HepG2 (cell line): ENCODE measurements at regions not wholly inside any gene's neighbourhood (a gene's known extent, or its start where the extent isn't known, plus 50 kb on each side); places are given as distances from the start of the nearest gene placed in this dataset.

Experiments
- ATAC-seq: fragments of 200-7000 bp; cut with Tn5 transposase; 3 replicates; pipeline ENCODE4 v1.9.1; 2020; ENCODE audit warnings: mild to moderate bottlenecking, moderate library complexity
- BruUV-seq: library from RNA; stranded (reverse); fragments of 400-500 nt; replicated peaks from 2 replicates; lab custom pipeline; 2021; lab: Mats Ljungman, UMichigan
- CTCF ChIA-PET: fragments of 300-600 bp; formaldehyde crosslinking; extraction: SDS; loops from one replicate; lab custom pipeline; 2021; ENCODE audit warnings: low total read pairs, inconsistent platforms, low intra/inter-chr PET ratio; lab: Yijun Ruan, JAX
- POLR2A ChIA-PET: fragments of 350-600 bp; sonication (Branson Sonifier 250); formaldehyde crosslinking; loops from one replicate; lab custom pipeline; 2020; ENCODE audit warnings: antibody characterized with exemption, inconsistent platforms; lab: Yijun Ruan, JAX
- DNase-seq: peaks from one replicate; pipeline ENCODE4 v3.0.0-alpha.2; 2015; ENCODE audit warnings: low spot score
- FAIRE-seq: peaks from 3 replicates; lab custom pipeline; 2011; peaks lifted over from hg19 to GRCh38; lab: Jason Lieb, UNC
- H2AFZ ChIP-seq: one replicate; pipeline ENCODE4 v1.6.1; 2011; ENCODE audit warnings: low read length, inconsistent platforms
- H3K27ac ChIP-seq: fragments of 300-600 bp; 3 replicates; pipeline ENCODE4 v1.8.0; 2011; ENCODE audit warnings: mixed run types, mild to moderate bottlenecking, mixed read lengths, low read length, inconsistent platforms; ENCODE audit not compliant: insufficient read depth; ENCODE audit errors: extremely low read length
- H3K27me3 ChIP-seq, 2 experiments: fragments of 200-600 bp in 1 of 2; 2 replicates in 1 of 2; 3 replicates in 1 of 2; pipeline versions ENCODE4 v1.6.0 to v1.8.0; 2011; ENCODE audit warnings: low read length in 2 of 2, mild to moderate bottlenecking in 2 of 2, moderate library complexity in 2 of 2, inconsistent platforms in 1 of 2; ENCODE audit not compliant: insufficient read depth in 2 of 2, control insufficient read depth in 1 of 2
- H3K36me3 ChIP-seq, 2 experiments: fragments of 200-600 bp in 1 of 2; replicated peaks in 1 of 2; 2 replicates in 1 of 2; 3 replicates in 1 of 2; pipeline versions ENCODE4 v1.5.1 to v1.8.0; 2011; ENCODE audit warnings: low read length in 2 of 2, inconsistent platforms in 1 of 2; ENCODE audit not compliant: insufficient read depth in 2 of 2, control insufficient read depth in 1 of 2
- H3K4me1 ChIP-seq: 2 replicates; pipeline ENCODE4 v1.5.1; 2012; ENCODE audit warnings: low read length, inconsistent platforms; ENCODE audit not compliant: insufficient read depth
- H3K4me2 ChIP-seq: 2 replicates; pipeline ENCODE4 v1.6.0; 2011; ENCODE audit warnings: low read depth, low read length, inconsistent platforms
- H3K4me3 ChIP-seq, 3 experiments: fragments of 200-600 bp in 1 of 3; sonication (generic), shearing (Covaris generic) in 1 of 3; replicated peaks in 1 of 3; 2 replicates each; pipeline ENCODE4 v1.5.1; 2011 to 2016; ENCODE audit warnings: low read length in 3 of 3, inconsistent platforms in 2 of 3, low read depth in 2 of 3, mild to moderate bottlenecking in 2 of 3, control low read depth in 1 of 3, mixed read lengths in 1 of 3; ENCODE audit not compliant: insufficient read depth in 1 of 3
- H3K79me2 ChIP-seq: one replicate; pipeline ENCODE4 v1.6.1; 2011; ENCODE audit warnings: low read length, inconsistent platforms; ENCODE audit not compliant: insufficient read depth
- H3K9ac ChIP-seq: 2 replicates; pipeline ENCODE4 v1.6.0; 2011; ENCODE audit warnings: mild to moderate bottlenecking, low read depth, low read length, inconsistent platforms; ENCODE audit not compliant: insufficient read depth
- H3K9me3 ChIP-seq: 2 replicates; pipeline ENCODE4 v1.5.1; 2012; ENCODE audit warnings: mild to moderate bottlenecking, low read length
- H4K20me1 ChIP-seq: 2 replicates; pipeline ENCODE4 v1.6.0; 2011; ENCODE audit warnings: inconsistent platforms, mild to moderate bottlenecking, low read length, moderate library complexity; ENCODE audit not compliant: insufficient read depth
- ATF6 ChIP-seq: sonication (generic); formaldehyde crosslinking; conservative IDR thresholded peaks from 2 replicates; pipeline ENCODE4 v1.4.0; 2020; ENCODE audit warnings: missing genetic modification reagents
- ELF3 ChIP-seq: IDR thresholded peaks from 2 replicates; pipeline ENCODE4 v1.6.1; 2016; ENCODE audit warnings: missing genetic modification reagents, missing compliant biosample characterization
- KAT8 ChIP-seq: IDR thresholded peaks from 2 replicates; pipeline ENCODE4 v1.6.1; 2016; ENCODE audit warnings: missing genetic modification reagents, missing compliant biosample characterization
- KLF15 ChIP-seq: sonication (generic); formaldehyde crosslinking; IDR thresholded peaks from 2 replicates; pipeline ENCODE4 v1.8.1; 2023; ENCODE audit warnings: borderline replicate concordance, mild to moderate bottlenecking, inconsistent platforms, missing genetic modification reagents, mixed read lengths
- MNT ChIP-seq: fragments of 450-650 bp; IDR thresholded peaks from 2 replicates; pipeline ENCODE4 v1.6.1; 2016
- MXD4 ChIP-seq: IDR thresholded peaks from 2 replicates; pipeline ENCODE4 v1.6.1; 2016; ENCODE audit warnings: mild to moderate bottlenecking, missing biosample characterization, missing genetic modification reagents
- MZF1 ChIP-seq: sonication (generic); formaldehyde crosslinking; IDR thresholded peaks from 2 replicates; pipeline ENCODE4 v1.8.1; 2023; ENCODE audit warnings: mild to moderate bottlenecking, missing genetic modification reagents, borderline replicate concordance
- RBAK ChIP-seq: sonication (generic); formaldehyde crosslinking; IDR thresholded peaks from 2 replicates; pipeline ENCODE4 v1.5.1; 2020; ENCODE audit warnings: mild to moderate bottlenecking, missing genetic modification reagents
- STAT6 ChIP-seq: sonication (generic); formaldehyde crosslinking; IDR thresholded peaks from 2 replicates; pipeline ENCODE4 v1.4.0; 2020; ENCODE audit warnings: missing genetic modification reagents, mild to moderate bottlenecking, borderline replicate concordance
- ZFY ChIP-seq: sonication (generic); formaldehyde crosslinking; IDR thresholded peaks from 2 replicates; pipeline ENCODE4 v1.4.0; 2020; ENCODE audit warnings: missing genetic modification reagents
- ZMYM2 ChIP-seq: sonication (generic); formaldehyde crosslinking; IDR thresholded peaks from 2 replicates; pipeline ENCODE4 v1.8.0; 2022; ENCODE audit warnings: mild to moderate bottlenecking, missing genetic modification reagents
- ZNF335 ChIP-seq: sonication (generic); formaldehyde crosslinking; IDR thresholded peaks from 2 replicates; pipeline ENCODE4 v1.4.0; 2020; ENCODE audit warnings: missing genetic modification reagents
- ZNF788 ChIP-seq: sonication (generic); formaldehyde crosslinking; IDR thresholded peaks from 2 replicates; pipeline ENCODE4 v1.5.0; 2020; ENCODE audit warnings: mild to moderate bottlenecking, missing genetic modification reagents, borderline replicate concordance
- WGBS: methylation state at CpG from one replicate; pipeline ENCODE4 v1.1.6; 2017; ENCODE audit warnings: low lambda C conversion rate; 5-methylcytosine and 5-hydroxymethylcytosine counted together
- in situ Hi-C: cut with HindIII; loops from 2 replicates; pipeline ENCODE4 v1.10.0; 2017; ENCODE audit warnings: low pct_unique_long_range_greater_than_20kb; ENCODE audit not compliant: extremely low pct_ligation_motif_present
- intact Hi-C: fragments of 100-400 bp; cut with micrococcal nuclease; formaldehyde crosslinking; loops from one replicate; pipeline ENCODE4 v1.10.0; 2022; ENCODE audit not compliant: unreplicated experiment
- TF ChIP-seq, protein P1 (sequence below): sonication (generic); formaldehyde crosslinking; IDR thresholded peaks from 2 replicates; pipeline ENCODE4 v1.8.0; 2022; ENCODE audit warnings: mild to moderate bottlenecking, missing genetic modification reagents, borderline replicate concordance

DNA sequence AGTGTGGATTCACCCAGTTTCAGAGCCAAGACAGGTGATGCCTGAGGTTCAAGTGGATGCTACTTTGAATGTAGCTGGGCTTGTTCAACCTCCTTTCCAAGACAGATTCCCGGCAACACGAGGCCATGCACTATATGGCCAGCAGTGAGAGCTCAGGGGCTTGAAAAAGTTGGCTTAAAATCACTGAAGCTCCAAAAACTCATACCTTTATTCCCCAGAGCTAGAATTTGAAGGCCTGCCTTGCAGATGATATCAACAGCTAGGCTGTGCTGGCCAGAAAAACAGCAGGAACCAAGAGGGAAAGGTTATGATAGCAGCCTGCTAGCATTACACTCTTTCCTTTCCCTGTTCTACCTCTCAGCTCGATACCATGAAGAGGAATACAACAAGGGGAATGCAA lies 120.2 kb upstream of the DAB2 start:
- no TSS peak for BruUV-seq
- intact Hi-C loops = loop anchor here (5.0 to 10.0 kb wide), 2 partner anchors 260 to 328 kb away; partner anchors contain the start of gene FYB1
- Histone ChIP-seq H3K4me2 (no peak overlapping the region), H2AFZ (no peak overlapping the region), H3K79me2 (no peaks in the 10 kb centered on the region), H3K36me3 (no peaks in the 10 kb centered on the region), H3K4me1 (no peaks in the 10 kb centered on the region), H3K9me3 (no peaks in the 10 kb centered on the region), H3K27ac (no peak overlapping the region), H3K27me3 (peaks cover 0 to 8% of the 10 kb centered on the region in 2 experiments; a peak in 1 of 5 replicates), H3K9ac (no peak overlapping the region), H3K4me3 (no peak overlapping the region), H4K20me1 (no peaks in the 10 kb centered on the region)
- CTCF ChIA-PET = interaction anchor here (5.5 kb wide), 1 partner anchor 168 kb away, joined by 66 read pairs; no protein-coding TSS in a partner anchor
- in situ Hi-C loops = loop anchor here (5.0 kb wide), 1 partner anchor 168 kb away; no protein-coding TSS in a partner anchor
- ATAC-seq (no peak), DNase-seq (no peak), FAIRE-seq (no peak)
- 21% methylated on average over 3 of the region's 3 CpGs for WGBS
- POLR2A ChIA-PET = no interaction called here
- TF ChIP-seq ZMYM2 (CRISPR knock-in tag) (no peak), MZF1 (CRISPR knock-in tag) (no peak), ZNF788 (CRISPR knock-in tag) (no peak), ELF3 (CRISPR knock-in tag) (no peak), STAT6 (CRISPR knock-in tag) (no peak), ZFY (CRISPR knock-in tag) (no peak), MNT (no peak), RBAK (CRISPR knock-in tag) (no peak), ATF6 (CRISPR knock-in tag) (no peak), ZNF335 (CRISPR knock-in tag) (no peak), KAT8 (no peak), MXD4 (CRISPR knock-in tag) (no peak), KLF15 (CRISPR knock-in tag) (no peak)
- TF ChIP-seq, protein P1, sequence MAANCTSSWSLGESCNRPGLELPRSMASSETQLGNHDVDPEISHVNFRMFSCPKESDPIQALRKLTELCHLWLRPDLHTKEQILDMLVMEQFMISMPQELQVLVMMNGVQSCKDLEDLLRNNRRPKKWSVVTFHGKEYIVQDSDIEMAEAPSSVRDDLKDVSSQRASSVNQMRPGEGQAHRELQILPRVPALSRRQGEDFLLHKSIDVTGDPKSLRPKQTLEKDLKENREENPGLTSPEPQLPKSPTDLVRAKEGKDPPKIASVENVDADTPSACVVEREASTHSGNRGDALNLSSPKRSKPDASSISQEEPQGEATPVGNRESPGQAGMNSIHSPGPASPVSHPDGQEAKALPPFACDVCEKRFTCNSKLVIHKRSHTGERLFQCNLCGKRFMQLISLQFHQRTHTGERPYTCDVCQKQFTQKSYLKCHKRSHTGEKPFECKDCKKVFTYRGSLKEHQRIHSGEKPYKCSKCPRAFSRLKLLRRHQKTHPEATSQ (CRISPR knock-in tag) = no peak
